ENCODE measurements at regions not wholly inside any gene's neighbourhood (a gene's known extent, or its start where the extent isn't known, plus 50 kb on each side); places are given as distances from the start of the nearest gene placed in this dataset.

DNA sequence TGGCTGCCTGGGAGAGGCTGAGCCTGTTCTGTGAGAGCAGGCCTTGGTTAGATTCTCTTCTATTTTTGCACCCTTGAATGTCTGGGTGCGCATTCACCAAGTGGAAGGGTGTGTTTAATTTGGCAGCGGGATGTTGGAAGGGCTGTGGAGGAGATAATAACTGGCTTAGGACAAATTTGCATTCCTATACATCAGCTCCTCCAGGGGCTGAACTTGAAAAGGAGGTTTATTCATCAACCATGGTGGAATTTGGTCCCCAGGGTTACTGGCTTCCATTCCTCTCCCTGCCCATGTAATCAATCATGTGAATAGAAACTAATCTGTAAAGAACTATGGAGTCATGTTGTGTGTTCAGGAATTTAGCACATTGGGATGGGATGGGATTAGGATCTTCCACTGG is 100.2 kb upstream of the FOXF1 start:
- Histone ChIP-seq H2BK15ac (ENCODE audit: low read length) (no peak overlapping the region), H2BK12ac (ENCODE audit: low read length) (no peak overlapping the region), H3K4me3 (ENCODE audit: low read length in 2 of 2) (no peak overlapping the region), H4K8ac (ENCODE audit: low read depth, low read length) (no peak overlapping the region), H4K91ac (ENCODE audit: low read depth, low read length, poor library complexity) (no peak overlapping the region), H3K79me1 (ENCODE audit: low read depth, low read length) (no peaks in the 10 kb centered on the region), H3K4me1 (ENCODE audit: control insufficient read depth in 2 of 2, insufficient read depth in 1 of 2, low read depth in 1 of 2, low read length in 2 of 2) (peaks cover 0 to 11% of the 10 kb centered on the region in 2 donors), H3K27ac (replicated peaks; ENCODE audit: low read length) (no peak overlapping the region), H3K4ac (ENCODE audit: low read length) (no peak overlapping the region), H2BK120ac (ENCODE audit: low read depth, low read length) (no peak overlapping the region), H3K4me2 (ENCODE audit: insufficient read depth, low read length, poor library complexity, severe bottlenecking) (no peak overlapping the region), H3K9me3 (replicated peaks in 1 of 2; ENCODE audit: control insufficient read depth in 2 of 2, insufficient read depth in 1 of 2, low read depth in 1 of 2, low read length in 2 of 2) (peaks cover 0 to 8% of the 10 kb centered on the region in 2 donors), H3K9ac (ENCODE audit: low read depth, low read length, poor library complexity) (no peak overlapping the region), H3K18ac (ENCODE audit: low read length) (no peak overlapping the region), H2BK5ac (ENCODE audit: low read length) (no peak overlapping the region), H2AFZ (ENCODE audit: low read length) (no peak overlapping the region), H2AK5ac (ENCODE audit: low read depth, low read length) (no peak overlapping the region), H3K23ac (ENCODE audit: low read depth, low read length, poor library complexity) (no peak overlapping the region), H3K14ac (ENCODE audit: low read length) (no peak overlapping the region), H3K27me3 (ENCODE audit: control insufficient read depth in 3 of 3, insufficient read depth in 3 of 3, low read depth in 1 of 3, low read length in 3 of 3) (no peaks in the 10 kb centered on the region), H3K36me3 (replicated peaks in 1 of 2; ENCODE audit: control insufficient read depth in 2 of 2, insufficient read depth in 2 of 2, low read length in 2 of 2) (no peaks in the 10 kb centered on the region)
- DNase-seq (ENCODE audit: low spot score), result no peak
- no CpG with 5 or more reads among the region's 2 CpGs for WGBS, 2 donors (ENCODE audit: extremely low coverage in 2 of 2, insufficient read length in 2 of 2, insufficient replicate concordance in 1 of 2)

GRCh38 chr16:86410529-86410928 is 99.8 kb upstream of the FOXF1 start:
- Histone ChIP-seq H3K4me2 (ENCODE audit: insufficient read depth, low read length, poor library complexity, severe bottlenecking) (no peak overlapping the region), H3K9me3 (replicated peaks in 1 of 2; ENCODE audit: control insufficient read depth in 2 of 2, insufficient read depth in 1 of 2, low read depth in 1 of 2, low read length in 2 of 2) (peaks cover 0 to 8% of the 10 kb centered on the region in 2 donors), H2AFZ (ENCODE audit: low read length) (no peak overlapping the region), H4K8ac (ENCODE audit: low read depth, low read length) (no peak overlapping the region), H3K27ac (replicated peaks; ENCODE audit: low read length) (no peak overlapping the region), H4K91ac (ENCODE audit: low read depth, low read length, poor library complexity) (no peak overlapping the region), H2AK5ac (ENCODE audit: low read depth, low read length) (no peak overlapping the region), H3K27me3 (ENCODE audit: control insufficient read depth in 3 of 3, insufficient read depth in 3 of 3, low read depth in 1 of 3, low read length in 3 of 3) (no peaks in the 10 kb centered on the region), H2BK5ac (ENCODE audit: low read length) (no peak overlapping the region), H2BK12ac (ENCODE audit: low read length) (no peak overlapping the region), H2BK15ac (ENCODE audit: low read length) (no peak overlapping the region), H3K4ac (ENCODE audit: low read length) (no peak overlapping the region), H3K18ac (ENCODE audit: low read length) (no peak overlapping the region), H3K4me3 (ENCODE audit: low read length in 2 of 2) (no peak overlapping the region), H3K14ac (ENCODE audit: low read length) (no peak overlapping the region), H3K9ac (ENCODE audit: low read depth, low read length, poor library complexity) (no peak overlapping the region), H3K79me1 (ENCODE audit: low read depth, low read length) (no peaks in the 10 kb centered on the region), H2BK120ac (ENCODE audit: low read depth, low read length) (no peak overlapping the region), H3K4me1 (ENCODE audit: control insufficient read depth in 2 of 2, insufficient read depth in 1 of 2, low read depth in 1 of 2, low read length in 2 of 2) (peaks cover 0 to 11% of the 10 kb centered on the region in 2 donors), H3K23ac (ENCODE audit: low read depth, low read length, poor library complexity) (no peak overlapping the region), H3K36me3 (replicated peaks in 1 of 2; ENCODE audit: control insufficient read depth in 2 of 2, insufficient read depth in 2 of 2, low read length in 2 of 2) (no peaks in the 10 kb centered on the region)
- no peak for DNase-seq (ENCODE audit: low spot score)
- WGBS, 2 donors (ENCODE audit: extremely low coverage in 2 of 2, insufficient read length in 2 of 2, insufficient replicate concordance in 1 of 2), result no CpG with 5 or more reads among the region's 5 CpGs

- Histone ChIP-seq H3K4ac (ENCODE audit: low read length) (no peak overlapping the region), H3K14ac (ENCODE audit: low read length) (no peak overlapping the region), H2AK5ac (ENCODE audit: low read depth, low read length) (no peak overlapping the region), H4K8ac (ENCODE audit: low read depth, low read length) (no peak overlapping the region), H3K36me3 (replicated peaks in 1 of 2; ENCODE audit: control insufficient read depth in 2 of 2, insufficient read depth in 2 of 2, low read length in 2 of 2) (no peaks in the 10 kb centered on the region), H3K4me3 (ENCODE audit: low read length in 2 of 2) (no peak overlapping the region), H2BK15ac (ENCODE audit: low read length) (no peak overlapping the region), H2BK12ac (ENCODE audit: low read length) (no peak overlapping the region), H2BK5ac (ENCODE audit: low read length) (no peak overlapping the region), H4K91ac (ENCODE audit: low read depth, low read length, poor library complexity) (no peak overlapping the region), H3K4me1 (ENCODE audit: control insufficient read depth in 2 of 2, insufficient read depth in 1 of 2, low read depth in 1 of 2, low read length in 2 of 2) (peaks cover 0 to 9% of the 10 kb centered on the region in 2 donors), H3K9me3 (replicated peaks in 1 of 2; ENCODE audit: control insufficient read depth in 2 of 2, insufficient read depth in 1 of 2, low read depth in 1 of 2, low read length in 2 of 2) (peaks cover 0 to 8% of the 10 kb centered on the region in 2 donors), H3K18ac (ENCODE audit: low read length) (no peak overlapping the region), H3K4me2 (ENCODE audit: insufficient read depth, low read length, poor library complexity, severe bottlenecking) (no peak overlapping the region), H3K79me1 (ENCODE audit: low read depth, low read length) (no peaks in the 10 kb centered on the region), H2BK120ac (ENCODE audit: low read depth, low read length) (no peak overlapping the region), H2AFZ (ENCODE audit: low read length) (no peak overlapping the region), H3K23ac (ENCODE audit: low read depth, low read length, poor library complexity) (no peak overlapping the region), H3K27me3 (ENCODE audit: control insufficient read depth in 3 of 3, insufficient read depth in 3 of 3, low read depth in 1 of 3, low read length in 3 of 3) (no peaks in the 10 kb centered on the region), H3K9ac (ENCODE audit: low read depth, low read length, poor library complexity) (no peak overlapping the region), H3K27ac (replicated peaks; ENCODE audit: low read length) (no peak overlapping the region)
- DNase-seq (ENCODE audit: low spot score), result no peak
- WGBS, 2 donors (ENCODE audit: extremely low coverage in 2 of 2, insufficient read length in 2 of 2, insufficient replicate concordance in 1 of 2), result no CpG with 5 or more reads among the region's 7 CpGs
Observed at GRCh38 chr16:86411897-86412296, 98.4 kb upstream of the FOXF1 start.

GRCh38 chr16:86414991-86415740 is 95.2 kb upstream of the FOXF1 start:
- no peak for DNase-seq (ENCODE audit: low spot score)
- no peak overlapping the region for H2AK5ac ChIP-seq (ENCODE audit: low read depth, low read length)
- no CpG with 5 or more reads among the region's 9 CpGs for WGBS, 2 donors (ENCODE audit: extremely low coverage in 2 of 2, insufficient read length in 2 of 2, insufficient replicate concordance in 1 of 2)

More at GRCh38 chr16:86414991-86415740, 95.2 kb upstream of the FOXF1 start:
- H3K79me1 ChIP-seq (ENCODE audit: low read depth, low read length), result no peaks in the 10 kb centered on the region
- H2AFZ ChIP-seq (ENCODE audit: low read length), result peak overlapping the region; percentile 29
- no peak overlapping the region for H2BK5ac ChIP-seq (ENCODE audit: low read length)
- H3K27ac ChIP-seq (replicated peaks; ENCODE audit: low read length), result no peak overlapping the region
- H3K23ac ChIP-seq (ENCODE audit: low read depth, low read length, poor library complexity), result no peak overlapping the region
- no peak overlapping the region for H2BK15ac ChIP-seq (ENCODE audit: low read length)
- H3K27me3 ChIP-seq (ENCODE audit: control insufficient read depth in 3 of 3, insufficient read depth in 3 of 3, low read depth in 1 of 3, low read length in 3 of 3), result no peaks in the 10 kb centered on the region
- no peak overlapping the region for H3K4me3 ChIP-seq (ENCODE audit: low read length in 2 of 2)
- H3K9ac ChIP-seq (ENCODE audit: low read depth, low read length, poor library complexity), result no peak overlapping the region
- no peak overlapping the region for H3K18ac ChIP-seq (ENCODE audit: low read length)
- H3K4me1 ChIP-seq (ENCODE audit: control insufficient read depth in 2 of 2, insufficient read depth in 1 of 2, low read depth in 1 of 2, low read length in 2 of 2), result no peaks in the 10 kb centered on the region
- H3K14ac ChIP-seq (ENCODE audit: low read length), result no peak overlapping the region
- H2BK12ac ChIP-seq (ENCODE audit: low read length), result no peak overlapping the region
- H3K4me2 ChIP-seq (ENCODE audit: insufficient read depth, low read length, poor library complexity, severe bottlenecking), result no peak overlapping the region
- no peaks in the 10 kb centered on the region for H3K36me3 ChIP-seq (replicated peaks in 1 of 2; ENCODE audit: control insufficient read depth in 2 of 2, insufficient read depth in 2 of 2, low read length in 2 of 2)
- peaks cover 0 to 12% of the 10 kb centered on the region in 2 donors for H3K9me3 ChIP-seq (replicated peaks in 1 of 2; ENCODE audit: control insufficient read depth in 2 of 2, insufficient read depth in 1 of 2, low read depth in 1 of 2, low read length in 2 of 2)
- H2BK120ac ChIP-seq (ENCODE audit: low read depth, low read length), result no peak overlapping the region
- no peak overlapping the region for H3K4ac ChIP-seq (ENCODE audit: low read length)
- no peak overlapping the region for H4K91ac ChIP-seq (ENCODE audit: low read depth, low read length, poor library complexity)
- no peak overlapping the region for H4K8ac ChIP-seq (ENCODE audit: low read depth, low read length)
